CD4-positive, alpha-beta T cell treated with Interleukin-12 subunit alpha and Interleukin-12 subunit beta, for 1 hour (primary cell): ENCODE measurements at regions not wholly inside any gene's neighbourhood (a gene's known extent, or its start where the extent isn't known, plus 50 kb on each side); places are given as distances from the start of the nearest gene placed in this dataset.

ENCODE experiments used
- DNase-seq: peaks from one replicate; pipeline ENCODE4 v3.0.0-alpha.2; 2020

DNA sequence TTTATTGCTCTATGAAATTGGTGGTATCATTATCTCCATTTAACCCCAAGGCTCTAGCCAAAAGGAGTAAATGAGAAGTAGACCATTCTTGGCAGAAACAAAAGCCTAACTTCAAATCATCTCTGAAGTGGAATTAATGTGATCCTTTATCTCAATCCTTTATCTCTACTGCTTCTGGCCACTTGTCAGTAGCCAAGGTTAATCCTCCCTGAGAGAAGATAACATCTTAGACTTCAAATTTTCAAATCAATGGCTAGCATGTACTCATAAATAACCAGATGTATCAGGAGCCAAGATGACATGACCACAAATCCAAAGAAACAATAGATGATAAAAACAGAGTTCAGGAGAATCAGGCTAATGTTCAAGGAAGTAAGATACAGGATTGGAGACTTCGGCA, 123.1 kb upstream of the RASSF8 start:
- no peak for DNase-seq

DNA sequence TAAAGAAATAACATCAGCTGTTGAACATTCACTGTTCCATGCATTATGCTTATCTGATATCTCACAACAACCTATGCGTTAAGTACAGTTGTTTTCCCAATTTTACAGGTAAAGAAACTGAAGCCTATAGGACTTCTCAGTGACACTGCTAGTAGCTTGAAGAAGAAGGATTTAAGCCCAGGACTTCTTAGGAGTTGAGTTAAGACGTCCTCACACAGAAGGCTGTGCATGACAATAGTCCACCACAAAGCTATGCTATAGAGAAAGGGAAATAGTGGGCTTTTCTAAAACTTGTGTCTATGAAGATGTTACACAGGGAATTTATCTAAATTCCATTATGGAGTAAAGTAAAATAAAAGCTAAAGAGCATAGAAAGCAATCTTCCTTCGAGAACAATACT, 120.5 kb upstream of the RASSF8 start:
- no peak for DNase-seq

DNA sequence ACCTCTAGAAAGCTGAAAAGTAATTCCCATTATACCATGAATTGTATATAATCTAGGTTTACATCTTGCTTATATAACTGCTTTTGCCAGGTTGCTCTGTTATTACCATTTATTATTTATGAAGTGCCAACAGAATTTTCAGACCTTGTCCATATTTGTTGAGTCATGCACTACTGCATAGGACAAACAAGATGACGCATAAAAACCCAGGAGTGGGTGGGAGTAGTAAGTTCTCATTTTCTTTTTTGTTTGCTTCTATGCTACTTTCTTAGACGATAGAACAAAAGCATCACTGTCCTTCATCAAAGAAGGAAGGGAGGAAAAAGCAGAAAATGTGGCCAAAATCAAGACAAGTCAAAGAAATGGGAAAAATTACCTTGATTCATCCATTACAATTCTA, 119.0 kb upstream of the RASSF8 start:
- no peak for DNase-seq

DNA sequence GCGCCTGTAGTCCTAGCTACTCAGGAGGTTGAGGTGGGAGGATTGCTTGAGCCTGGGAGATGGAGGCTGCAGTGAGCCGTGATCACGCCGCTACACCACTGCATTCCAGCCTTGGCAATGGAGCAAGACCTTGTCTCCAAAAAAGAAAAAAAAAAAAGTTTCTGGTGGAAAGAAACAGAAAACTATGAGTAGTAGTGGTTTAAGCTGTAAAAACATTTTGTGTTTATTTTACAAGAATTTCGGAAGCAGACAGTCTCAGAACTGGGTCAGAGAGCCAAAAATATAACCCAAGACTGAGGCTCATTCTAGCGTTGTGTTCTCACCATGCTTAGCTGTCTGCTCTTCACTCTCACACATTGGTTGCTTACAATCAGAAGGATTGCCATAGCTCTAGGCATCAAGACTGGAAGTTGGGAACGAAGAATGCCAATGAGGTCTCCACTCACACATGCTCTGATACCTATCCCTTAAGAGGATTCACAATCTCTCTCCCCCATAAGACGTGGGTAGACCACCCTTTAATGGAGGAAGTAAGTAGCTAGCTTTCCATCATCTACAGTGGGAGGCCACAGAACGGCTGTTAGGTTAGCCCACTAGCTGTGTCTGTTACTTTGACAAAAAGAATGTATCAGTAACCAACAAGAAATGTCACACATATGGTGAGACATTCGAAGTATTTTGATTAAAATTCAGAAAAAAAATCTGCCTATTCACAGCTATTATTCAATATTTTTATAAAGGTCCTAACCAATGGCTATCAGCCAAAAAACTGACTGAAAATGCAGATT, 117.6 kb upstream of the RASSF8 start:
- DNase-seq: no peak

DNA sequence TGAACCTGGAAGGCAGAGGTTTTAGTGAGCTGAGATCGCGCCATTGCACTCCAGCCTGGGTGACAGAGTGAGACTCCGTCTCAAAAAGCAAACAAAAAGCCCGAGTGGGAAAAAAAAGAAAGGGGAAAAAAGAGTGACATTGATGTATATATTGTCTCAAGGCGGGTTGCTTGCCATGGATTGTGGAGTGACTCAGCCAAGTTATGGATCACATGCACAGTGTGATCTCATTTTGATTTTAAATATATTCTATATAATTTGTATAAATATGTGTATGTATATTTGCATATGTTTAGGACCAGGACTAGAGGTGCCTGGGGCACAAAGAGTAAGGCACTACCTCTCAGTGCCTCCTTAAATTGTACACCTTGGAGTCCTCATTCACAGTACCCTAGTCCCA, 116.2 kb upstream of the RASSF8 start:
- DNase-seq: no peak

DNA sequence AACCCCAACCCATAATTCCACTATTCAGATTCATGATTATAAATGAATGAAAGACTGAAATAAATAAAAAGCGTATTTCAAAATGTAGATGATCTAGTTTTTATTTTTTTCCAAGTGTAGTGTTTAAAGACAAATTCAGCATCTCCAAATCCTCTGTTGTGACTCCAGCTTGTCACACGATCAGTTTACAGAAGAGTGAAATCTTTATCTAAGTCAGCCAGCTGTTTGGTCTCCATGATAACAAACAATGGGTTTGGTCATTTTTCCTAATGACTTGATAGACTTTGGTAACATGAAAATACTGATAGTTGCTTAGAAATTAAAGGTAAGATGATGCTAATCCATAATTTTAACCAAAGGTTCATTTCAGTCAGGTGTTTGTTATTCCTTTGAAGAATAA, 114.5 kb upstream of the RASSF8 start:
- no peak for DNase-seq

DNA sequence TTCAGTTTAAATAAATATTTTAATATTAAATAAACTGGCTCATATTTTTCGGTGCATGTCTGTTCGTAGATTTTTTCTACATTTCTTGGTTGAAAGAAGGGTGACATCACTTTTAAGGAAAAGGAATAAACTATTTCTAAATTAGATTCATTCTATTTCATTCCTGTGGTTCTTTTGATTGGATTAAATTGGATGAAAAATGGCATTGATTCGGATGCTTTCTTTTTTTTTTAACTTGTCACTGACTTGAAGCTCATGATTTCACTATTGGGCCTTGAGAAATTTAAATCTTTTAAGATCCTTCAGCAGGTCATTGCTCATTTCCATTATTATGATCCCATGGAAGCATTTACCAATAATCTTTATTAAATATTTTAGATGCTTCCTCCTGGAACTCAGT, 113.1 kb upstream of the RASSF8 start:
- no peak for DNase-seq

DNA sequence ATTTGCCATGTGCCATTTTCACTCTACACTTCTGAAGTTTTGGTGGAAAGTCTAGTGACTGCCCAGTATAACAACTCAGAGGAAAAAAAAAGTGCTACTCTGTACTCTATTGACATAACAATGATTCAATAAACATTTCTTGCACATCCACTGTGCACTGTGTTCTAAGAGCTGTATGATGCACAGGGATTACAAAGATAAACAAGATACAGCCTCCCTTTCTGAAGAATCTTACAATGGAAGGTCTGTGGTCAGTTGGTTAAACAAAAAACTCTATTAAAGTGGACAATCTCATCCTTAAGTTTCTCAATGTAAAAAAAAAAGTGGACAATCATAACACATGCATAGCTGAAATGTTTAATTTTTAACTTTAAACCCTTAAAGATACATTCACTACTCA, 105.7 kb upstream of the RASSF8 start:
- no peak for DNase-seq

DNA sequence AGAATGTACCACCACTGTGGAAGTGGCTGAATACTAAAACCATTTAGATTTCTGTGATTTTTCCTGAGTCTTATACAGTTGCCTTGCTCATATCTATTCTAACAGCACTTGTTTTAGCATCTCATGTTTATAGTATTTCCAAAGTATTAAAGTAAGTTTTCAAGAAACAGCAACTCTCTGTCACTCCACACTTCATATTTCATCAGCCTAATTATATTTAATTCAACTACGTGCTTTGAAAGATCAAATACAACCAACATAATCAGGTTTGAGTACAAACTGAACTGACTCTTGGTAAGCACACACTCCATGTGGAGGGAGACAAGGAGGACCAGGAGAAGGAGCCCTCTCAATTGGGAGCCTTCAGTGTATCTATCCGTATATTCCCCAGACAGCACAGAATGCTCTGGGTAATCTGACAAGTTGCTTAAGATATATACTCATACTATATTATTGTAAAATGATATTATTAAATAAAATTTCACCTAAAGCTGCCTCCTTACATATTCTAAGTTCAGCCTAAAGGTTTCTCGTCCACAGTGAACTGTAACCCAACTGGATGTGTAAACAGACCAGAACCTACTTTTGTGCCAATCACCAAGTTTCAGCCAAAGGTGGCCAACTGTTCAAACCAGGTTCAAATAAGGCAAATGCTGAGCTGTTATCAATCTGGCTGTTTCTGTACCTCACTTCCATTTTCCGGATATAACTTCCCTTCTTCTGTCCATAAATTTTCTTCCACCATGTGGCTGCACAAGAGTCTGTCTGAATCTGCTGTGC, 105.0 kb upstream of the RASSF8 start:
- DNase-seq: no peak

DNA sequence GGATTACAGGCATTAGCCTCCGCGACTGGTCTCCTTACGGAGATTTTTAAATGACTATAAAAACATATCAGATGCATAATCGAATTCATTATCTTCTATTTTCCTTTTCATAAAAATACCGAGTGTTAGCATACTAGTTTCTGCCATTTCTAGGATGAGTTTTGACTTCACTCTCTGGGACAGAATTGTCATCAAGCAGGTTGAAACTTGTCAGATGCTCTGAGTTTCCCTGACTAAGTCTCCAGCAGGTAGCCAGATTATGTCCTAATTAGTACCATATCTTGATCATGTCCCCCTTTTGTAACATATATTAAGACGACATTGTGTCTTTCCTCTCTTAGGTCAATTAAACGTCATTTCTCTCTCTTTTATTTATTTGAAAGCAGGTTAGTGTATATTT, 103.5 kb upstream of the RASSF8 start:
- no peak for DNase-seq

DNA sequence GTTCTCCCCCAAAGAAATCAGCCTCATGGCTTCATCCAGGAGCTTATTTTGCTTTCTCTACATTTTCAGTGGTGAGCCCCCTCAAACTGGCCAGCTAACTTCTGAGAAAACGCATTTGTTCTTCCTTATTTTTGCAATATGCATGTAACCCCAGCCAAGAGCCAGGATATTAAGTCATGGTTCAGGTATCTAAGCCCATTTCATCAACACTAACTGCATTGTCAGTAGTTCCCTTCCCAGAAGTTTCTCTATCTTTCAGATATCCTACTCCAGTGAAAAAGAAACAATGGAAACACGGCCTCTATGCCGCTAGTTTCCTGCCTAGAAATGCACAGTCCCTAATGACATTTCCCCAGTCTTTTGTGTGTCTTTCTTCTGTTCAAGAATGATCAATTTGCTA, 102.8 kb upstream of the RASSF8 start:
- DNase-seq: no peak

DNA sequence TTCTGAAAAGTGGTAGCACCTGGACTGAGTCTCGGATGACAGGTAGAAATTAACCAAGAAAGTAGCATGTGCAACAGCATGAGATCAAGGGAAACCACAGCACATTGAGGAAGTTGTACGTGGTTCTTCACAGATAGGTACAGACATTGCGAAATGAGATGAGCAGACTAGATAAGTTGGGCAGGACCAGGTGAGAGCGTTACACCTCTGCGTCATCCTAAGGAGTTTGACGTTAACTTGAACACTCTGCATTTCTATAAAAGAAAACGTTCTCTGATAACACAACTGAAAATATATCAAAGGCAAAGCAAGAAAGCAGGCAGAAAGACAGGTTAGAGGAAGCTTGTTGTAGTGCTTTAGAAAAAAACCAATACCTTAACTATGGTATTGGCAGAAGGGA, 98.5 kb upstream of the RASSF8 start:
- DNase-seq: peak; percentile 1

DNA sequence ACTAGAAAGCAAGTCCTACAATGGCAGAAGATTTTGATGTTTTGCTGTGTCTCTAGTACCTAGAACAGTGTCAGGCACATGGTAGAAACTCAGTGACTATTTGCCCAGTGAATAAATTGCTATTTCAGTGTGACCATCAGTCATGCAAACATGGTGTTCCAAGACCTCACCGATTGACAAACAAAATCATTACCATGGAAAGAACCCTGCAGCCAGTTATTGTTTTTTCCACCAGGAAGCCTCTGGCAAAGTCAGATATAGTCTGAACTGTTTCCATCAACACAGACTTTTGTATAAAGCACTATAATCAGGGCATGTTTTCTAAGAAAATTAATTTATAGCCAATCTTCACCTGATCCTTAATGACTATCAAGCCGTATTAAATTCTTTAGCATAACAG, 97.3 kb upstream of the RASSF8 start:
- DNase-seq: no peak

DNA sequence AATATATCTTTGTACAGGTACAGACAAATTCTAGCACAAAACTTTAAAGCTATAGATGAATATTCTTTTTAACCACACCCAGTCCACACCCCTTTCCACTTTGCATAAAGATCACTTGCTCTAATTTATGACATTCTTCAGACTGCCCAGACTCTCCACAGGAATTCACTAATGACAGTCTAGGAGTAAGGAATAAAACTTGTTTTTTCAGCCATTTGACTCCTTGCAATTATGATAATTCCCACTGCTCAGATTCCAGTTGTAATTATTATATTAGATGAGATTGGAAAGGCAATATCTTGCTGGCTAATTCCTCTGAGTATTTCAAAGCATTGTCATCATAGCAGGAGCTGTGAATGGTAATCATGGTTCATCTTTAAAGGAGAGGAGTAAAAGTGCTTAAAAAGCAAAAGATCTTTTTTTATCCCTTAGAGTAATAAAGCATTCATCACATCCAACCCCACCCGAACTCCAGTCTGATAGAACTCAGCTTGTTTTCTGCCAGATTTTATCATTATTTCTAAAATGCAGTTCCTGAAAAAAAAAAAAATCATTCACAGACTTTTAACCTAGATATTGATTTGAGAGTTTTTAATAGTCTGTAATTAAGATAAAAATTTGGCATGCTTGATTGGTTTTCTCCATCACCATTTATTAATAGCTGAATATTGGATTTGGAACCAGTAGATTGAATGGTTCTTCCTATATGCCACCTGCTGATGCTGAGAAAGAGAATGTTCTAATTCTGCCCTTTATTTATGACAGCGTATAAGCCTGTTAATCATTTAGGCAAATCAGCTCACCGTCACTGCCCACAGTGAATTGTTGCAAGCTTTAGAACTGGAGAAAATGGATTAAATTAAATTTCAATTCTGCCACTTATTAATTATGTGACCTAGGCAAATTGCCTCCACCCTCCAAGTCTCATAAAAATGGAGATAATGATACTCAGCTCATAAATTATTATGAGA, 93.9 kb upstream of the RASSF8 start:
- no peak for DNase-seq

DNA sequence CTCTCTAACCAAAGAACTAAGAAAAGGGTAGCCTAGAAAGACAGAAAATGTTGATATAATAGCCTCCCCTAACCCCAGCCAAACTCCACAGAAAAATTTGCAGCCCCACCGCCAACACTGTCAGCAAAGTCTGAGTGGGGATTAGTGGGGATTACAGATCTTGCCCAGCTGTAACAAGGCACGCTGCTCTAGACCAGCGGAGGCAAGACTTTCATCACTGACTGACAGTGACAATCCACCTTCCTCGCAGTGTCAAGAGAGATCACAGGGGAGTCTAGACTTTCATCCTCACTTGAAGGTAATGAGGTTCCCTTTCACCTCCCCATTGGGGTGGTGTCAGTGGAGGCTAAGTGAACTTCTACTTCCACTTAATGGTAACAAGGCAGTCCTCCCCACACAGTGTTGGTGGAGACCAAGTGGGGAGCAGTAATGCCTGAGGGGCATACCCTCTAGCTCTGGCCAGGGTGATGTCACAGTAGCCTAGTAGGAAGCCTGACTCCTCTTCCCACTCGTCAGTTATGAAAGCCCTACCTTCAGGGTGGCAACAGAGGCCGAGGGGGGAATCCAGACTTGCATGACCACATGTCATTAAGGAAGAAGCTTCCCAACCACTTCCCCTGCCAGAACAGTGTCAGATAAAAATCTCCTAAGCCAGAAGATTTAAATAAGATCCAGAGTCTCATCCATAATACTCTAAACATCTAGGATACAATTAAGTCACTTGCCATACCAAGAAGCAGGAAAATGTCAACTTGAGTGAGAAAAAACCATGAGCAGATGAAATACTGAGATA, 91.7 kb upstream of the RASSF8 start:
- DNase-seq: no peak

DNA sequence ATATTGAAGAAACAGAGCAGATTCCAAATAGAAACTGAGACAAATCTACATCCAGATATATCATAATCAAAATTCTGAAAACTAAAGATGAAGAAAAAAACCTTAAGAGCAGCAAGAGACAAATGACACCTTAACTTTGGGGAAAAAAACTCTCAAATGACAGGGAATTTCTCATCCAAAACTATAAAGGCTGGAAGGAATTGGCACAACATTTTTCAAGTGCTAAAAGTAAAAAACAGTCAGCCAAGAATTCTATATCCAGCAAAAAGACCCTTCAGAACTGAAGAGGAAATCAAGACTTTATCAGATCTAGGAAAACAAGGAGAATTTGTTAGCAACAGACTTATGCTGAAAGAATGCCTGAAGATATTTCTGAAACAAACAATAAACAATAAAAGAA, 90.3 kb upstream of the RASSF8 start:
- no peak for DNase-seq

DNA sequence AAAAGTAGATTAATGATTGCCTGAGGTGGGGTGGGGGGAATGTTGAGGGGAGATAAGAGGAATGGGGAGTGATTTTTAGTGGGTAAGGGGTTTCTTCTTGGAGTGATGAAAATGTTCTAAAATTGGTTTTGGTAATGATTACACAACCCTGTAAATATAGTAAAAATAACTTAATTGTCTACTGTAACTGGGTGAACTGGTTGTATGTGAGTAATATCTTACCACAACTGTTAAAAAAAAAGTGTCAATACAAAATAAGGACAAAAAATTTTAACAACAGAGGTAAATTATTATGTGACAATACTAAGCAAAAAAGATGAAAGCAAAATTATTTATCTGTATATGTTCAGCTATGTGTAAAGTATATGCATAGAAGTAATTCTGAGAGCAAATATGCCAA, 86.3 kb upstream of the RASSF8 start:
- no peak for DNase-seq

DNA sequence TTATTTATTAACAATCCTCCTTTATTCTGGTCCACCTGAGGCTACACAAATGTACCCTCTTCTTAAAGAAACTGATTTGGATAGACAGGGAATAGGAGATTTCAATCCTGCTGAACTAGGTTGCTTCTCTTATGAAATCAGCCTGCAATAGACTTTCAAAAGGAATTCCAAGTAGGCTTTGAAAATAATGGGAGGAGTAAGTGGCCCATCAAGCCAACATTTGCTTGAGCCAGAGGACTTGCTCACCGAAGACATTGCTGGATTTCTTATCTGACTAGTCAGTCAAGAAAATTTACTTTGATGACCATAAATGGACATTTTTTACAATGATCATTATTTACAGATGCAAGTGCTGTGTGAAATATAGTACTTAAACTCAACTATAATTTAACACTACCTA, 82.8 kb upstream of the RASSF8 start:
- no peak for DNase-seq

DNA sequence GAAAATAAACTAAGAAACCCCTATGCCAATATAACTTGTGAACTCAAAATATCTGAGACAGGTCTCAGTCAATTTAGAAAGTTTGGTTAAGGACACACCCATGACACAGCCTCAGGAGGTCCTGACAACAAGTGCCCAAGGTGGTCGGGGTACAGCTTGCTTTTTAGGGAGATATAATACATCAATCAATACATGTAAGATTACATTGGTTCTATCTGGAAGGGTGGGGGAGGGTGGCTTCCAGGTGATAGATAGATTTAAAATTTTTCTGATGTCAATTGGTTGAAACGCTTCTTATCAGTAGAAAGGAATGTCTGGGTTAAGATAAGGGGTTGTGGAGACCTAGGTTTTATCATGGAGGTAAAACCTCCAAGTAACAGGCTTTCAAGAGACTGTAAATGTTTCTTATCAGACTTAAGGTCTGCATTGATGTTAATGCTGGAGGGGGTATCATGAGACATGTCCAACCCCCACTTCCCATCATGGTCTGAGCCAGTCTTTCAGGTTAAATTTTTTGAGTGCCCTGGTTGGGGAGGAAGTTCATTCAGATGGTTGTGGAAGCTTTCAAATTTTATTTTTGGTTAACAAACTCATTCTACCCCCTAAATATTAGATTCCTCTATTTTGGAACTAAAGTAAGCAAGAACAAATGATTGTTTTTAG, 82.0 kb upstream of the RASSF8 start:
- no peak for DNase-seq

DNA sequence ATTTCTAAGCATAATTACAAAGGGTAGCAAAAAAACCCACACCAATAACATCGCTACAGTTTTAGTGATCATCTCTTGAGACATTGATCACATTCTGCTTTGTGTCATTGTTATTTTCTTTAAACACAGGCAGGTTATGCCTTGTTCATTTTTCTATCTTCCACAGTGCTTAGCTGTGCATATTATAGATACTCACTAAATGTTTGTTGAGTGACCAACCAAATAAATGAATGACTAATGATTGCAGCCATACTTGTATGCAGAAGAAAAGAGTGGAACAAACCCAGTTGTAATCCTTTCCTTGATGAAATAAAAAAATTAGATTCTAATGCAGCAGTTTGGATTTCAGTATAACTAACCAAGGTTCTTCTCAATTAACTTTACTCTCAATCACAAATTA, 81.0 kb upstream of the RASSF8 start:
- DNase-seq: no peak

DNA sequence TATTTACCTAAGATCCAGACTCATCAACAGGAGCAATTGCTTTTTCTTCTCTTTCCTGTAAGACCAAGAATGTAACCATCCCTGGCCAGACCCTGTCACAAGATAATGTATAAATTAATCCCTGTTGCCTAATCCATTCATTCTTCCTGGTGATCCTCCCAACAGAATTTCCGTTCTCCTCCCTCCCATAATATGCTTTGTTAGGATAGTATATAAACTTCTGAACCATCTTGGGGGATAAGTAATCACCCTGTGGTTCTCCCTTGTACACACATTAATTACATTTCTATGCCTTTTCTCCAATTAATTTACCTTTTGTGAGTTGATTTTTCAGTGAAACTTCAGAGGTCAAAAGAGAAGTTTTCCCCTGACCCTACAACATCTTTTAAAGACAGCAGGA, 76.2 kb upstream of the RASSF8 start:
- no peak for DNase-seq
